ENCODE measurements at regions not wholly inside any gene's neighbourhood (a gene's known extent, or its start where the extent isn't known, plus 50 kb on each side); places are given as distances from the start of the nearest gene placed in this dataset.

GRCh38 chr13:65074248-65074647, 2155.9 kb downstream of the PCDH9 start:
- Histone ChIP-seq H3K27me3 (ENCODE audit: control insufficient read depth, insufficient read depth, low read length) (no peaks in the 10 kb centered on the region), H3K9me3 (ENCODE audit: control insufficient read depth, insufficient read depth, low read length) (no peaks in the 10 kb centered on the region), H3K4me1 (ENCODE audit: control insufficient read depth, insufficient read depth, low read length) (no peaks in the 10 kb centered on the region), H3K36me3 (ENCODE audit: control insufficient read depth, insufficient read depth, low read length) (no peaks in the 10 kb centered on the region), H3K27ac (ENCODE audit: low read length) (no peak overlapping the region), H3K4me3 (ENCODE audit: low read length) (no peak overlapping the region)
- WGBS (ENCODE audit: insufficient coverage, insufficient read length) = no CpG with 5 or more reads among the region's 5 CpGs
- no peak for DNase-seq (ENCODE audit: low read depth, low spot score)

- DNase-seq (ENCODE audit: low read depth, low spot score) = no peak
- Histone ChIP-seq H3K27ac (ENCODE audit: low read length) (no peak overlapping the region), H3K9me3 (ENCODE audit: control insufficient read depth, insufficient read depth, low read length) (no peaks in the 10 kb centered on the region), H3K4me3 (ENCODE audit: low read length) (no peak overlapping the region), H3K36me3 (ENCODE audit: control insufficient read depth, insufficient read depth, low read length) (no peaks in the 10 kb centered on the region), H3K4me1 (ENCODE audit: control insufficient read depth, insufficient read depth, low read length) (no peaks in the 10 kb centered on the region), H3K27me3 (ENCODE audit: control insufficient read depth, insufficient read depth, low read length) (no peaks in the 10 kb centered on the region)
- WGBS (ENCODE audit: insufficient coverage, insufficient read length) = no CpG with 5 or more reads among the region's 4 CpGs
These were observed 2165.2 kb downstream of the PCDH9 start for GRCh38 chr13:65064967-65065366.

- Histone ChIP-seq H3K4me1 (ENCODE audit: control insufficient read depth, insufficient read depth, low read length) (no peaks in the 10 kb centered on the region), H3K36me3 (ENCODE audit: control insufficient read depth, insufficient read depth, low read length) (no peaks in the 10 kb centered on the region), H3K9me3 (ENCODE audit: control insufficient read depth, insufficient read depth, low read length) (no peaks in the 10 kb centered on the region), H3K27ac (ENCODE audit: low read length) (no peak overlapping the region), H3K27me3 (ENCODE audit: control insufficient read depth, insufficient read depth, low read length) (no peaks in the 10 kb centered on the region), H3K4me3 (ENCODE audit: low read length) (no peak overlapping the region)
- DNase-seq (ENCODE audit: low read depth, low spot score) = no peak
- WGBS (ENCODE audit: insufficient coverage, insufficient read length) = no CpG with 5 or more reads among the region's 2 CpGs
These were observed 2166.4 kb downstream of the PCDH9 start for GRCh38 chr13:65063753-65064152.

GRCh38 chr13:65057986-65058385, 2172.2 kb downstream of the PCDH9 start:
- no CpG with 5 or more reads among the region's 3 CpGs for WGBS (ENCODE audit: insufficient coverage, insufficient read length)
- DNase-seq (ENCODE audit: low read depth, low spot score) = no peak
- no peak overlapping the region for H3K4me3 ChIP-seq (ENCODE audit: low read length)

GRCh38 chr13:65054277-65054676, 2175.9 kb downstream of the PCDH9 start:
- H3K4me3 ChIP-seq (ENCODE audit: low read length) = no peak overlapping the region
- H3K9me3 ChIP-seq (ENCODE audit: control insufficient read depth, insufficient read depth, low read length) = no peaks in the 10 kb centered on the region
- H3K27me3 ChIP-seq (ENCODE audit: control insufficient read depth, insufficient read depth, low read length) = no peaks in the 10 kb centered on the region
- DNase-seq (ENCODE audit: low read depth, low spot score) = no peak
- no peak overlapping the region for H3K27ac ChIP-seq (ENCODE audit: low read length)
- no peaks in the 10 kb centered on the region for H3K4me1 ChIP-seq (ENCODE audit: control insufficient read depth, insufficient read depth, low read length)
- no CpG with 5 or more reads among the region's 2 CpGs for WGBS (ENCODE audit: insufficient coverage, insufficient read length)
- no peaks in the 10 kb centered on the region for H3K36me3 ChIP-seq (ENCODE audit: control insufficient read depth, insufficient read depth, low read length)

More at GRCh38 chr13:65057986-65058385, 2172.2 kb downstream of the PCDH9 start:
- Histone ChIP-seq H3K9me3 (ENCODE audit: control insufficient read depth, insufficient read depth, low read length) (no peaks in the 10 kb centered on the region), H3K27me3 (ENCODE audit: control insufficient read depth, insufficient read depth, low read length) (no peaks in the 10 kb centered on the region), H3K4me1 (ENCODE audit: control insufficient read depth, insufficient read depth, low read length) (no peaks in the 10 kb centered on the region), H3K27ac (ENCODE audit: low read length) (no peak overlapping the region), H3K36me3 (ENCODE audit: control insufficient read depth, insufficient read depth, low read length) (no peaks in the 10 kb centered on the region)

GRCh38 chr13:65036999-65037398, 2193.1 kb downstream of the PCDH9 start:
- Histone ChIP-seq H3K27me3 (ENCODE audit: control insufficient read depth, insufficient read depth, low read length) (no peaks in the 10 kb centered on the region), H3K4me3 (ENCODE audit: low read length) (no peak overlapping the region), H3K36me3 (ENCODE audit: control insufficient read depth, insufficient read depth, low read length) (no peaks in the 10 kb centered on the region), H3K27ac (ENCODE audit: low read length) (no peak overlapping the region), H3K4me1 (ENCODE audit: control insufficient read depth, insufficient read depth, low read length) (no peaks in the 10 kb centered on the region; the same call in 1 of the 2 replicates), H3K9me3 (ENCODE audit: control insufficient read depth, insufficient read depth, low read length) (no peaks in the 10 kb centered on the region)
- no CpG with 5 or more reads among the region's 1 CpG for WGBS (ENCODE audit: insufficient coverage, insufficient read length)
- DNase-seq (ENCODE audit: low read depth, low spot score) = no peak

- no peak for DNase-seq (ENCODE audit: low read depth, low spot score)
- no peaks in the 10 kb centered on the region for H3K27me3 ChIP-seq (ENCODE audit: control insufficient read depth, insufficient read depth, low read length)
- no peak overlapping the region for H3K4me3 ChIP-seq (ENCODE audit: low read length)
- H3K4me1 ChIP-seq (ENCODE audit: control insufficient read depth, insufficient read depth, low read length) = no peaks in the 10 kb centered on the region; the same call in 1 of the 2 replicates
- H3K9me3 ChIP-seq (ENCODE audit: control insufficient read depth, insufficient read depth, low read length) = no peaks in the 10 kb centered on the region
- H3K27ac ChIP-seq (ENCODE audit: low read length) = no peak overlapping the region
- no peaks in the 10 kb centered on the region for H3K36me3 ChIP-seq (ENCODE audit: control insufficient read depth, insufficient read depth, low read length)
These were observed 2194.8 kb downstream of the PCDH9 start for GRCh38 chr13:65035302-65035701.

- no peak overlapping the region for H3K27ac ChIP-seq (ENCODE audit: low read length)
- no peaks in the 10 kb centered on the region; the same call in 1 of the 2 replicates for H3K4me1 ChIP-seq (ENCODE audit: control insufficient read depth, insufficient read depth, low read length)
- no peaks in the 10 kb centered on the region for H3K36me3 ChIP-seq (ENCODE audit: control insufficient read depth, insufficient read depth, low read length)
- no peaks in the 10 kb centered on the region for H3K27me3 ChIP-seq (ENCODE audit: control insufficient read depth, insufficient read depth, low read length)
- WGBS (ENCODE audit: insufficient coverage, insufficient read length) = no CpG with 5 or more reads among the region's 22 CpGs
- H3K4me3 ChIP-seq (ENCODE audit: low read length) = no peak overlapping the region
- DNase-seq (ENCODE audit: low read depth, low spot score) = no peak
- H3K9me3 ChIP-seq (ENCODE audit: control insufficient read depth, insufficient read depth, low read length) = no peaks in the 10 kb centered on the region
These were observed 2195.9 kb downstream of the PCDH9 start for GRCh38 chr13:65034266-65034665.

- Histone ChIP-seq H3K4me3 (ENCODE audit: low read length) (no peak overlapping the region), H3K9me3 (ENCODE audit: control insufficient read depth, insufficient read depth, low read length) (no peaks in the 10 kb centered on the region), H3K4me1 (ENCODE audit: control insufficient read depth, insufficient read depth, low read length) (no peaks in the 10 kb centered on the region; the same call in 1 of the 2 replicates), H3K27ac (ENCODE audit: low read length) (no peak overlapping the region), H3K36me3 (ENCODE audit: control insufficient read depth, insufficient read depth, low read length) (no peaks in the 10 kb centered on the region), H3K27me3 (ENCODE audit: control insufficient read depth, insufficient read depth, low read length) (no peaks in the 10 kb centered on the region)
- no peak for DNase-seq (ENCODE audit: low read depth, low spot score)
- no CpG with 5 or more reads among the region's 2 CpGs for WGBS (ENCODE audit: insufficient coverage, insufficient read length)
These were observed 2197.3 kb downstream of the PCDH9 start for GRCh38 chr13:65032825-65033224.

- no peak overlapping the region for H3K4me3 ChIP-seq (ENCODE audit: low read length)
- DNase-seq (ENCODE audit: low read depth, low spot score) = no peak
- WGBS (ENCODE audit: insufficient coverage, insufficient read length) = no CpG with 5 or more reads among the region's 1 CpG
- no peaks in the 10 kb centered on the region; the same call in 1 of the 2 replicates for H3K4me1 ChIP-seq (ENCODE audit: control insufficient read depth, insufficient read depth, low read length)
- no peaks in the 10 kb centered on the region for H3K27me3 ChIP-seq (ENCODE audit: control insufficient read depth, insufficient read depth, low read length)
- H3K36me3 ChIP-seq (ENCODE audit: control insufficient read depth, insufficient read depth, low read length) = no peaks in the 10 kb centered on the region
- no peaks in the 10 kb centered on the region for H3K9me3 ChIP-seq (ENCODE audit: control insufficient read depth, insufficient read depth, low read length)
- H3K27ac ChIP-seq (ENCODE audit: low read length) = no peak overlapping the region
These were observed 2202.0 kb downstream of the PCDH9 start for GRCh38 chr13:65028101-65028500.

GRCh38 chr13:65026505-65026904, 2203.6 kb downstream of the PCDH9 start:
- no peaks in the 10 kb centered on the region for H3K36me3 ChIP-seq (ENCODE audit: control insufficient read depth, insufficient read depth, low read length)
- no CpG with 5 or more reads among the region's 2 CpGs for WGBS (ENCODE audit: insufficient coverage, insufficient read length)

More at GRCh38 chr13:65026505-65026904, 2203.6 kb downstream of the PCDH9 start:
- H3K27me3 ChIP-seq (ENCODE audit: control insufficient read depth, insufficient read depth, low read length) = no peaks in the 10 kb centered on the region
- H3K4me1 ChIP-seq (ENCODE audit: control insufficient read depth, insufficient read depth, low read length) = no peaks in the 10 kb centered on the region
- no peak for DNase-seq (ENCODE audit: low read depth, low spot score)
- no peak overlapping the region for H3K4me3 ChIP-seq (ENCODE audit: low read length)
- H3K9me3 ChIP-seq (ENCODE audit: control insufficient read depth, insufficient read depth, low read length) = no peaks in the 10 kb centered on the region
- H3K27ac ChIP-seq (ENCODE audit: low read length) = no peak overlapping the region

All from iPS DF 6.9 (cell line).